ENCODE measurements at regions not wholly inside any gene's neighbourhood (a gene's known extent, or its start where the extent isn't known, plus 50 kb on each side); places are given as distances from the start of the nearest gene placed in this dataset.

DNA sequence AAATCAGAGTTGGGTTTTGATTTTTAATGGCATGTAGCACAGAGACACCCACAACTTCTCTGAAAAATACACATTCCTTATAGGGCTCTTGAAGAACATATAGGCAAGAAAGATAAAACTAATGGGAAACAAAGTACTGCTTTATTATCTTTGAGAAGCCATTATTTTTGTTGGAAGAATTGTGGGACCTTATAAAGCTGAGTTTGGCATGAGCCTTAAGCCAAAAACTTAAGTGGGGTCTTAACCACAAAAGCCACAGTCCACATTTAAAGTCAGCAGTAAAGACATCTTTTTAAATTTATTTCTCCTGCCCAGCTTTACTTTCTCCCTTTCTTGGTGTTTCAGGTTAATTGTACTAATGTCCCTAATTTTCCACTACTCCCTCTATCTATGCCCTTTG is 1297.3 kb downstream of the C4orf33 start:
- DNase-seq: no peak

DNA sequence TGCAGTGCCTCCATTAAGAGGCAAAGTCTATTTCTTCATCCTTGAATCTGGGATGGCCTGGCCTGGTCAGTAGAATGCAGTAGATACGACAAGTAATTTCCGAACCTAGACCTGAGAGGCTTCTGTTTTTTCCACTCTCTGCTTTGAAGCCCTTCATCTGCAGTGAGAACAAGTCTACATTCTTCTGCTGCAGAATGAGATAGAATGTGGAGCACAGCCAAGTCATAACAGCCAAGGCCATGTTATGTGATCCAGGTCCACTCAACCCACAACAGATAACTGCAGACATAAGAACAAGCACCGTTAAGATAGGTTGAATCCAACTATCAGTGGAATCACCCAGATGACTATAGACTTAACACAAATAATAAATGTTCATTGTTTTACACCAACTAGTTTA is 1297.7 kb downstream of the C4orf33 start:
- no peak for DNase-seq

DNA sequence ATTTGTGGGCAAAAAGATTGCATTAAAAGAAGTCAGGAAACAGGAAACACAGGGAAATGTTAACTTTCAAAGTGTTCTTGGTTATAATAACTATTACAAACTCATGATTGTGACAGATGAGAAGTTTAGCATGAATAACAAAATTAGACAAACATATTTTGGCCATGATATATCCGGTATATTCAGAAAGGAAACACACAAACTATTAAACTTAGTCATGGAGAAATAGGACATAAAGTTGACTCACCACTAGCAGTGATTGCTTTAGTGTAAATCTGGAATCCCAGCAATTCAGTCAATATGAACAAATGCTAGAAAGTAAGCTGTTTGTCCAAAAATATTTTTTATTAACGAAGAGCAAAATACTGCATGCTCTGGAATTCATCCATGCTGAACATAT is 1299.9 kb downstream of the C4orf33 start:
- DNase-seq: no peak

DNA sequence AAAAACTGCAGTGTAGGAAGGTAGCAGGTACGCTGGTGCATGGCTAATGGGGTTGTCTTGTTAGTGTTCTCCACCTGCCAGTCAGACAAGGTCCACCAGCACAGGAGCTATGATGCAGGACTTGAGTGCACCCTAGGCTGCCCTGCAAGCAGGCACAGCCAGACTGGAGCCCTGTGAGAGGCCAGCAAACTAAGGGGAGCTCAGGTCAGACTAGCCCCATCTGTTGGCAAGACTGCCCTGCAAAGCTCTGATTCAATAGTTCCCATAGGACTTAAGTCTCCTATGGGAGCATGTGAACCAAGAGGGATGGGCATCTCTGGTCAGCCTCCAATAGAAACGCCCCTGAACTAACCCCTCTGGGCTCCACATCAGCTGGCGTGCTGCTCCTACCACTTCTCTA is 1307.3 kb downstream of the C4orf33 start:
- DNase-seq: no peak

DNA sequence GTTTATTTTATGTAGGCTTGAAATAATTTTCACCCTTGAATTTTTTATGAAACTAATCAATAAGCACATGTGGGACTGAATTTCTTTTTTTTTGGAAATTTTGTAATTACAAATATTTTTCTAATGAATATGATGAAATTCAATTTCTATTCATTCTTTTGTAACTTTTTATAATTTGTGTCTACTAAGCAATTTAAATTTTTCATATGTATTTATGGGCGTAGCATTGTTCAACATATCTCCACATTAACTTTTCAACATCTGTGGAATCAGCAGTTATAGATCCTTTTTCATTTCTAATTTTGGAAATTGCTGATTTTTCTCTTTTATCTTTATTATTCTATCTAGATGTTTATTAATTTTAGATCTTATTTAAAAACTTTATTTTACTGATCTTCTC is 1320.3 kb downstream of the C4orf33 start:
- DNase-seq: no peak

DNA sequence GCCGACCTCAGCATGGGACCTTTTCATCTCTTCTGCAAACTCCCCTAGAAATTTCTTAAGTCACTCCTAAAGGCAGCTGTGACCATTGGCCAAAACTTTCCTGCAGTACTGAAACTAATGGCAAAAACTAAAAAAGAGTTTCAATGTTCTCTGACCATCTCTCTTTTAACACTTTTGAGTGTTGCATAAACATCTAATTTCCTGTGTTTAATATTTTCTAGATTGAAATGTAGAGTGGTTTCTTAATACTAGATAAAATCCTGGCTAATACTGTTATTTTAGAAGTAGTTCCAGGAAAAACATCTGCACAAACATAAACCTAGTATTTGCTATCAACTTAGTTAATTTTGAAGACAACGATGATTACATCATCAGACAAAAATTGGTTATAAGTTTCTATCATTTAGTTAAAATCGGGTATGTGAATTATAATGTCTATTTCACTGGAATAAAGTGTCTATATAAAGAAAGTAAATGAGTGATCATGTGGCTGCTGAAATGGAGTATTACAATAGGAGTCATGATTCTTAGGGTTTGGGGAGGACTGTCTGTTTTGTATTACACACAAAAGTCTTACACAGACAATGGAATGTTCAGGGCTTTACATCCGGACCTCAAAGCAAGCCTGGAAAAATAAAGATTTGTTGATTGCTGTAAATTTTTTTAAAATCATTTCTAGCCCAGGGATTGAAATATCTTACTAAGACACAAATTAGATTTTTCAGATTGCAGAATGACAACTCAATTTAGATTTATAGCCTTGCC is 1323.4 kb downstream of the C4orf33 start:
- DNase-seq: no peak

DNA sequence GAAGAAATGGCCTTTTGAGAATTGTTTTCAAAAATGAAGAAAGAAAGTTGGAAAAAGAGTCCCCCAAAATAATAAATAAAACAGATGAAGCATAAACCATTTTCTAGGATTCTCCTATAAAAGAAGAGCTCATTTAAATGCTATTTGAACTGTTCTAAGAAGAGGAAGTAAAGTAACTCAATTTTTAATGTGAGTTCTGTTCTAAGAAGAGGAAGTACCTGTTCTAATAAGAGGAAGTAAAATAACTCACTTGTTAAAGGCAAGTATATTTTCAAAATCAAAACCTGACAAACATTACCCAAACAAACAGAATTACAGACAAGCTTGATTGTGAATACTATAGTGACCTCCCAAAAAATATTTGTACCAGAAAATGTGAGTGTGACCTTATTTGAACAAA is 1326.3 kb downstream of the C4orf33 start:
- no peak for DNase-seq

DNA sequence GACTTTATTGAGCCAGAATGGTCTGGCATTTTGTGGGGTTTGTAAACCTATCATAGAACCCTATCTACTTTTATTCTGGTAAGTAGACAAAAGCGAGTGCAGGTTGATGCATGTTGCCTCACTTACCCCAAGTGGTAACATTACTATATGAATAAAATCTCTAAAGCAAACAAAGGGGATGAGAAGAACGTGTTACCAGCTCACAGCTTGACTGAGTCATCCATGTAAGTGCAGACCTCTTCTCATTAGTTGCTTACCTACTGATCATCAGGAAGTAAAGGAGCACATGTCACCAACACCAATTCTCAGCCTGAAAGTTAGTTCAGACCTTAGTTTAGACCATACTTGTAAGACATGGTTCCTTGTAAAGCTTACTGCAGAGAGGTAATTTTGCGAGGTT is 1328.3 kb downstream of the C4orf33 start:
- no peak for DNase-seq

DNA sequence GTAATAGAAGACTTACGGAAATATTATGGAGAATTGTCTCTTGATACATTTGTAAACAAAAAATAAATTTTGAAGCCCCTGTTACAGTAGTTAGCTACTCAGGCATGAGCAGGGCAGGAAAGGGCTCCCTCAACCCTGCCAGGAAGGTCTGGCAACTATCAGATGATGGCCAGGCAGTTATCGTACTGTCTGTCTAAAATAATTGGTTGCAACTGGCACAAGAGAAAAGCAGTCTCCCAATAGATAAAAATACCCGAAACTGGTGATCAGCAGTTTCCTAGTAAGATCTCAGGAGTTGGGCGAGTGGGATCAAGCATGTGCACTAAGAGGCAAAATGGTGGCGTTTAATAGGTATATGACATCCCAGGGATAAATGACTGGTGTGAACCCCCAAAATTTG is 1336.3 kb downstream of the C4orf33 start:
- no peak for DNase-seq

DNA sequence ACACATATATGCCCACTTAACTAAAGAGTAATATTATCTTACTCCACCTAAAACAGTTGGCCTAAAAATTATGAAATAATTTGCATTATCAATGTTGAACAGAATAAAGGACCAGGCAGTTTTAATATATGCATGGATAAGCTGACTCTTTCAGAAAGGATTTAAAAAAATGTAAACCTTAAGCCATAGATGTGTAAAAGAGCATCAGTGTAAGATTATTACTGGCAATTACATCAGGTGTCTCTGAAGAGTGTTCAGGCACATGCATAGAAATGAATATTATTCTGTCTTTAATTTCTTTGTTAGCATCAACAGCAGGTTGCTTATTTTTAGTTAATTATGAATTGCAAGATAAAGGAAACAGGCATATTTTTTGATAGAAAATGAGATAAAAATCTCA is 1353.8 kb downstream of the C4orf33 start:
- no peak for DNase-seq

DNA sequence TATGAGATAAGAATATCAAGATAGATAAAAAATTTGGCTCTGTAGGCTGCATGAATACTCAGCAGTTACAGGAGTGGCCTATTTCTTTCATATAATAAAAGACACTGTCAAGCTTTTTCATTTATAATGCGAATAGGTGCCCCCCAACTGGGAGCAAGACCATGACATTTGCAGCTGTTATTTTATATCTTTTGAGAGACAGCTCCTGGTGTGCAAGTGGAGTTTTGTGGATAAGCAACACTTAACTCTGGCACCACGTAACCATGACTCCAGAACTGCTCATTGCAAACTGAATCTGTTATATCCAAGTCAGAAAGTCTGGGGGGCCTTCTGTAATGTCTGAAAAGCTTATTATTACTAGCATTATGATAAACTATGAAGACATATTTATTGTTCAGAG is 1372.4 kb downstream of the C4orf33 start:
- DNase-seq: no peak

DNA sequence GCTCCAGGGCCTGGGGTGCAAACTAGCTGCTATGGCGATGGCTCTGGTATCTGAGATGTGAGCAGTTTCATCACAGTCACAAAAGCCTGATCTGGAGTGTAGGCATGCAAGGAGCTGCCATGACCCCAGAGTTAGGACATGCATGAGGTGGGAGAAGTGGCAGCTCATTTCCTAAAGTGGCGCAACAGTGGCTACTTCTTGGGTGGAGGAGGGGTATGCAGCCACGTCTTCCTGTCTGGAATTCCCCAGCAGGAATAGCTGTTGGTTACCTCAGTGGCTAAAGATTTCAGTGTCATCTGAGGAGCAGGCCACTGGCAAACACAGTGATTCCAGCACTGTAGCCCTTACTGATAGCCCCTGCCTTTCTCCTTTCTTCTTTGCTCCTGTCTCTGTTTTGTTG is 1382.5 kb downstream of the C4orf33 start:
- DNase-seq: no peak

DNA sequence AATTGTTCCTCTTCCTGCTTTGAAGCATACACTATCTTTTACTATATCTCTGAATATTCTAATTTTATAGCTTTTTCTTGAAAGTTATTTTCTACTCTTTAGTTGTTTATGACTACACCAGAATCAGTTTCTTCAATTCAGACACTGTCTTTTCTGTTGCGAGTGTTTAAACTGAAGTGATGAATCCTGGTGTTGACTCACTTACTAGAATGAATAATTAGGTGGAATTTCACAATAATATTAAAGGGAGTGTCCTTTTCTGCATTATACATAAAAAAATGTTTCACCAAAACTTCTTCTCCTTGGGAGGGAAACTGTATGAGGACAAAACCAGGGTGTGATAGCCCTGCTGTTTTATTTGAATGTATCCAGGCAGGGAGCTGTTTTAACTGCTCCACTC is 1383.1 kb downstream of the C4orf33 start:
- no peak for DNase-seq

DNA sequence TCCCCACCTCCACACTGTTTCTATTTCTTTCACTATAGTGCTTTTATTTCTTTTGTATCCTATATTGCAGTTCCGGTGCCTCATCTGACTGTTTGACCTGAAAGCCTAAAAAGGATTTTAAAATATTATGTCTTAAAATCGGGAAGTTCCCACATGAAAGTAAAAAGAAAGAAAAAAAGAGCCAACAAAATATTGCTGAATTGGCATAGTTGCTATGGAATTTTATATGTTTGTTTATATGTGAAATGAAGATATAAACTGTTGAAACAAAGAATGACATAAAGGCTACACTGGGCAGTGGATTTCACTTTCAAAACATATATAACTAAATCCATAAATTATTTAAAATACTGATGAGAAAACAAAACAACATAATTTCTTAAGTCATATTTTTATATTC is 1383.7 kb downstream of the C4orf33 start:
- DNase-seq: no peak

DNA sequence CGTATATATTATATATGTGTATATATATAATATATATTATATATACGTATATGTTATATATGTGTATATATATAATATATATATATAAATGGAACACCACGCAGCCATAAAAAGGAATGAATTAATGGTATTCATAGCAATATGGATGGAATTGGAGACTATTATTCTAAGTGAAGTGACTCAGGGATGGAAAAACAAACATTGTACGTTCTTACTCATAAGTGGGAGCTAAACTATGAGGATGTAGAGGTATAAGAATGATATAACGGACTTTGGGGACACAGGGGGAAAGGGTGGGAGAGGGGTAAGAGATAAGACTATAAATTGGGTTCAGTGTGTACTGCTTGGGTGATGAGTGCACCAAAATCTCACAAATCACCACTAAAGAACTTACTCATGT is 1388.9 kb downstream of the C4orf33 start:
- no peak for DNase-seq

DNA sequence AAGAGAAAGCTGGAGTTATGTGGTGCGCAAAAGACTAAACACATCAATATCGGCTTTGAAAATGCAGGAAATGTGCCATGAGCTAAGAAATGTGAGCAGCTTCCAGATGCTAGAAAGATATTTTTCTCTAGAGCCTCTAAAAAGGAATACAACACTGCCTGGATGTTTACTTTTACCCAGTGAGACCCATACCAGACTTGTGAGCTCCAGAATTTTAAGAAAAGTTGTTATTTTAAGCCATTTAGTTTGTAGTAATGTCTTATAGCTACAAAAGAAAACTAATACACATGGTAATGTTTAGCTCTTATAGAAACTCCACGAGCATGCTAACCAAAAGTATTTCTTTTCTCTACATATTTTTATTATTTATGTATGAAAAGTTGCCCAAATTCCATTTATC is 1389.4 kb downstream of the C4orf33 start:
- no peak for DNase-seq

DNA sequence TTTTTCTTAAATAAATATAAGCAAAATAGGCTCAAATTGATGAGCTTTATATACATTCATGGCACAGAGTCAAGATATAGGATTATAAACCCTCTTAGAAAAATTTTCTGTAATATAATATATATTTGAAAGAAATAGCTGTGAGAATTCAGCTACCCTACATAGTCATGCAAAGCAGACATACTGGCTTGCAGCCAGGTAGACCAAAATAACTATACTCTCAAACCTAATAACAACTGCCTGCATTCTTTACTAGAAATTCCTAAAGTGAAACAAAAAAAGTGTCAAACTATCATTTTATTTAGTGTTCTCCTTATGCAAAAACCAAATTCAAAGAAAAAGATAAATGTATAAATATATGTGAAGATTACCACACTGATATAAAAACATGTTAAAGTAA is 1390.2 kb downstream of the C4orf33 start:
- no peak for DNase-seq

DNA sequence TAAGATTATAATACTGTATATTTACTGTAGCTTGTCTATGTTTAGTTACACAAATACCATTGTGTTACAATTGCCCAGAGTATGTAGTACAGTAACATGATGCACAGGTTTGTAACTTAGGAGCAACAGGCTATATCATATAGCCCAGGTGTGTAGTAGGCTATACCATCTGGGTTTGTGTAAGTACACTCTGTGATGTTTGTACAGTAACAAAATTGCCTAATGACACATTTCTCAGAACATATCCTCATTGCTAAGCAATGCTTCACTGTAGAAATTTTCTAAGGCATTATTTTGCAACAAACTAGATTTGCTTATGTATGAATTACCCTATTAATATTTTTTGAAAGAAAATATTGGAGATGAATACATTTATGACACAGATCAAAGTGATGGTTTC is 1390.9 kb downstream of the C4orf33 start:
- no peak for DNase-seq

DNA sequence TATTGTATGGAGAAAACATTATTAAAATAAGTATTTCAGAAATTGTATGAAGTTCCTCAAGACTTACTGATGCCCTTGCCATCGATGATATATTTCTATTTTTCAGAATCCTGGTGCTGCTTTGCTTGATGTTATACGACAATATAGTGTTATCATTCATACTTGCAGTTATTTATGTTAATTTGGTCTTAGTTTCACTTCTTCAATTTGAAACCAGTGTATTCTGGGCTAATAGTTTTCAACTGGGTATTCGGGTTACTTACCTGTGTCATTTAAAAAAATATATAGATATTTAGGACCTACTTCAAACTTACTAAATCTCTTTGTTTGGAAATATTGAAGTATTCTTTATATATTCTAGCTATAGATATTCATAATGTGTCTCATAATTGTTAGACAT is 1414.7 kb downstream of the C4orf33 start:
- DNase-seq: no peak

DNA sequence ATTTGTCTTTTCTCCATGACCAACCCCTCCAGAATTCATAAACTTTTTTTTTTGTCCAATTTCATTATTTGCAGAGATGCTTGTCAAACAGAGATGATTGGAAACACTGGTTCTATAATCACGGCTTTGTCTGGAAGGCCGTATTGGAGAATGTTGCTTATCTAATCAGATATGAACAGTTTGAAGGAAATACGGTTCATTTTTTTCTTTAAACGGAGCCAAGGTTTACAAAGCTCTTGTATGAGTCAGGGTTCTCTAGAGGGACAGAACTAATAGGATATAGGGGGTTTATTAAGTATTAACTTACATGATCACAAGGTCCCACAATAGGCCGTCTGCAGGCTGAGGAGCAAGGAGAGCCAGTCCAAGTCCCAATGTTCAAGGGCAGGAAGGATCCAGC is 1415.8 kb downstream of the C4orf33 start:
- no peak for DNase-seq

DNA sequence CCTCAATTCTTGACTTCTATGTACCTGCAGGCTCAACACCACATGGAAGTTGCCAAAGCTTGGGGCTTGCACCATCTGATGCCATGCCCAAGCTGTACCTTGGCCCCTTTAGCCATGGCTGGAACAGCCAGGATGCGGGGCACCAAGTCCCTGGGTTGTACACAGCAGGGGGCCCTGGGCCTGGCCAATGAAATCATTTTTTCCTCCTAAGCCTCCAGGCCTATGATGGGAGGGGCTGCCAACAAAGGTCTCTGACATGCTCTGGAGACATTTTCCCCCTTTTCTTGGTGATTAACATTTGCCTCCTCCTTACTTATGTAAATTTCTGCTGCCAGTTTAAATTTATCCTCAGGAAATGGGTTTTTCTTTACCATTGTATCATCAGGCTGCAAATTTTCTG is 1428.1 kb downstream of the C4orf33 start:
- DNase-seq: no peak

DNA sequence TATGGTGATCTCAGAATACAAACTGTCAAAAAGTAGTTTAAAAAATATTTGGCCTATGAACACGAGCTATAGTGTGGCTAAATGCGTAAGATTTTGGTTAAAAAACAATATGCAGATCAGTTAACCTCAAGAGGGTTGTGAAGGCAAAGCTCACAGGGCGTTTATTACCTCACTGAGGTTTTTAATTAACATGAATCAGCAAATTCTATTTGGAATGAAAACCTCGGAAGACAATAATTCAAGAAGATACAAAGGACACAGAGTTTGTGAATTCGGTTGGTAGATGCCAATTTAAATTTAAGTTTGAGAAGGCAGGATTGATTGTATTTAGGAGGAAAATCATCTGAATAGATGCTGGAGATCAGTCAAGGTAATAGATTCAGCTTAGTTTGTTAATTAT is 1434.6 kb downstream of the C4orf33 start:
- DNase-seq: no peak

DNA sequence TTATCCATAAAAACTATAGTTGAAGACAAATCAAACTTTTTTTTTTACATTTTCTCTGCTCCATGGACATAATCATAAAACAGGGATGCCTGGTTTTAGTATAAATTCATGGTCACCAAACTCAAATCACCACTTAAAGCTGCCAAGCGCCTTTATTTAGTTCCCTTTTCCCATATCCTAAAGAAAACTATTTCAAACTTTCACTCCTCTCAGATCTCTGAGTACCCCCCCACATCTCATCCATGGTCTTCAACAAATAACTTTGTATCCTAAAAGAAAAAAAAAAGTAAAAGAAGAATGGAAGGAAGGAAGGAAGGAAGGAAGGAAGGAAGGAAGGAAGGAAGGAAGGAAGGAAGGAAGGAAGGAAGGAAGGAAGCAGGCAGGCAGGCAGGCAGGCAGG is 1438.7 kb downstream of the C4orf33 start:
- DNase-seq: no peak

DNA sequence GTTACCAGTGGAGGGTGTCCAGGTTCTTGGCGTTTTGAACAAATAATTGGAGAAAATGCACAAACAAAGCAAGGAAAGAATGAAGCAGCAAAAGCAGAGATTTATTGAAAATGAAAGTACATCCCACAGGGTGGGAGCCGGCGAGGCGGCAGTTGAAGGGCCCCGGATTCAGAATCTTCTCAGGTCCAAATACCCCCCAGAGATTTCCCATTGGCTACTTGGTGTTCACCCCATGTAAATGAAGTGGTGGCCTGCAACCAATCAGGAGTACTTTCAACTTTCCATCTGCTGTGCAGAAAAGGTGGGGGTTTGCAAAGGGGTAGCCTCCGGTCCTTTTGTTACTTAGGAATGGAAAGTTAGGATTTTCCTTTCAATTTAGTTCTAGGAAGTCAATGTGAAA is 1447.0 kb downstream of the C4orf33 start:
- no peak for DNase-seq

DNA sequence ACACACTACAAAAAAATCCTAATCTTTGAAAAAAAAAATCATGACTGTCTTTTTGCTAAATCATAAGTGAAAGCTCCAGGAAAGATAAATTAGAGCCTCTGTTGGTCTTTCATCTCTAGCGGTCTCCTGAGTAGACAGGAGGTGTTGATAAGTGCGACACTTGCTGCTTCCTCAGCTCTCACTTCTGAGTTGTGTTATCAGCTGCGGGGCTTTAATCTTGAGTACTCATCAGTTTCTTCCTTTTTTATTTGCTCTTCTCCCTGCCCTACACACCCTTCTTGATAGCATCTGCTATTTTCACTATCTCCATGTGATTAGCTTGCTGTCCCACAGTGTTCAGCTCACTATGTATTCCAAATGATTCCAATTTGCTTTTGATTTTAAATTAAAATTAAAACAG is 1449.2 kb downstream of the C4orf33 start:
- DNase-seq: no peak

DNA sequence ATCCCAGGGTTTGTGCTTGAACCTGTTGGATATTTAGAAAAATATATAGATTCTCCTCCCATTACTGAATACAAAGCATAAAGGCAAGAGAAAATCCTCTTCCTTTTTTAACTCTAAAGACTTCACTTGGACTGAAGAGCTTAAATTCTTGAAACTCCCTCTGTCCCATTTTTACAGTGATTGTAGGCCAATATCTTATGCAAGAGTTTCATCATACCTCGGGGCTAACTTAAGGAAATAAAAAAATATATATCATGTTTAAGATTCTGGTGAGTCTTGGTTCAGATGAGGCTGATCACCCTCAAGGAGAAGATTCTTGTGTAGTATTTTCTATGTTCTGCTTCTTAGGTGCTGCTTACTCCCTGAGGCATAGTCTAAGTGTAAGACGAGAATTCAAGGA is 1449.6 kb downstream of the C4orf33 start:
- DNase-seq: no peak

Data from activated gamma-delta T cell (primary cell).